ENCODE measurements at regions not wholly inside any gene's neighbourhood (a gene's known extent, or its start where the extent isn't known, plus 50 kb on each side); places are given as distances from the start of the nearest gene placed in this dataset.

DNA sequence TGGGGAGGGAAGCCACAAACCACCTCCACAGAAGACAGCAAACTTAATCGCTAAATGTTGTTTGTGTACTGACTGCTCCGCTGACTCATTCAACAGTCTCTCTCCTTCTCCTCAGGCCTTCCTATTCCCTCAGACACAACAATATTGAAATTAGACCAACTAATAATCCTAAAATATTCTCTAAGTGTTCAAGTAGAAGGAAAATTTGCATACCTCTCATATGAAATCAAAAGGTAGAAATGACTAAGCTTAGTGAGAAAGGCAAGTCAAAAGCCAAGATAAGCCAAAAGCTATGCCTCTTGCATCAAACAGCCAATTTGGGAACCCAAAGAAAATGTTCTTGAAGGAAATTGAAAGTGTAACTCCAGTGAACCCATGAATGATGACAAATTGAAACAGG is 75.7 kb upstream of the ARHGAP24 start:
- TF ChIP-seq CTCF (conservative IDR thresholded peaks at IDR 0.05; ENCODE audit: low read depth, low read length), result no peak
- DNase-seq (ENCODE audit: low read depth), result no peak

DNA sequence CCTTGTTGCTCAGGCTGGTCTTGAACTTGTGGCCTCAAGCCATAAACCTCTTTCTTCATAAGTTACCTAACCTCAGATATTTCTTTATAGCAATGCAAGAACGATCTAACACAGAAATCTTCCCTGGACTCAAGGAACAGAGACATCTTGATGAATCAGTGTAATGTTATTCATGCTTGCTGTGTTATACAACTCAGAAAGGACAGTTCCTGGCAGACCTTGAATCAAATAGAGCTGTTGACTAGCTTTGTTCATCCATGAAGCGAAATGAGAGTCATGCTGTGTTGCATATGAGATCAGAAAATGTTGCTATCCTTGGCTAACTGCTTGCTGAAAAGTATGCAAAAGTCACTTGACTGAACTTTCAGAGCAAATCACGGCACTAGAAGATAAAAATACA is 72.6 kb upstream of the ARHGAP24 start:
- H3K4me3 ChIP-seq (ENCODE audit: low read depth, low read length), result no peak overlapping the region
- TF ChIP-seq CTCF (conservative IDR thresholded peaks at IDR 0.05; ENCODE audit: low read depth, low read length), result no peak
- peak; percentile 87 for DNase-seq (ENCODE audit: low read depth)

More for the DNA sequence above, 75.7 kb upstream of the ARHGAP24 start:
- no peak overlapping the region for H3K4me3 ChIP-seq (ENCODE audit: low read depth, low read length)

- H3K4me3 ChIP-seq (ENCODE audit: low read depth, low read length), result no peak overlapping the region
- no peak for DNase-seq (ENCODE audit: low read depth)
- no peak for TF ChIP-seq CTCF (conservative IDR thresholded peaks at IDR 0.05; ENCODE audit: low read depth, low read length)
Observed at GRCh38 chr4:85406185-85406584, 68.8 kb upstream of the ARHGAP24 start.

GRCh38 chr4:85407546-85407945 is 67.4 kb upstream of the ARHGAP24 start:
- DNase-seq (ENCODE audit: low read depth), result no peak
- no peak overlapping the region for H3K4me3 ChIP-seq (ENCODE audit: low read depth, low read length)
- no peak for TF ChIP-seq CTCF (conservative IDR thresholded peaks at IDR 0.05; ENCODE audit: low read depth, low read length)

GRCh38 chr4:85408301-85408700 is 66.6 kb upstream of the ARHGAP24 start:
- H3K4me3 ChIP-seq (ENCODE audit: low read depth, low read length), result no peak overlapping the region
- TF ChIP-seq CTCF (conservative IDR thresholded peaks at IDR 0.05; ENCODE audit: low read depth, low read length), result no peak
- DNase-seq (ENCODE audit: low read depth), result no peak

DNA sequence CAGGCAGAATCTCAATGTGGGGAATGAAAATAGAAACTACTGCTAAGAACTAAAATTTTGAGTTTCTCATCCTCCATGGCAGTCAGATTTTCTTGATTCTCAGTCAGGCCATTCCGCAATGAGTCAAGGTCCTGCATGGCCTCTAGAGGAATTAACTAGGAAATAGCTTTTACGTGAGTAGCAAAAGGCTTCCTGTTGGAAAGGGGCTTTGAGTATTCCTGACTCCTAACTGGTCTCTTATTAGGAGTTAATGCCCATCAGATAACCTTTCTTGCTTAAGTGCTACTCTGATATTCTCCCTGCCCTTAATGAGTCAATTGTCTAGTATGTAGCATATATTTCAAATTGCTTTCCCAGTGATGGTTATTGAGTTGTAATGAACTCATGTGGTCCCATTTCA is 65.7 kb upstream of the ARHGAP24 start:
- DNase-seq (ENCODE audit: low read depth), result no peak
- H3K4me3 ChIP-seq (ENCODE audit: low read depth, low read length), result no peak overlapping the region
- no peak for TF ChIP-seq CTCF (conservative IDR thresholded peaks at IDR 0.05; ENCODE audit: low read depth, low read length)

- no peak for TF ChIP-seq CTCF (conservative IDR thresholded peaks at IDR 0.05; ENCODE audit: low read depth, low read length)
- no peak for DNase-seq (ENCODE audit: low read depth)
- H3K4me3 ChIP-seq (ENCODE audit: low read depth, low read length), result no peak overlapping the region
Observed at GRCh38 chr4:85411386-85411785, 63.6 kb upstream of the ARHGAP24 start.

Measured in epithelial cell of proximal tubule (primary cell).